ENCODE measurements at regions not wholly inside any gene's neighbourhood (a gene's known extent, or its start where the extent isn't known, plus 50 kb on each side); places are given as distances from the start of the nearest gene placed in this dataset.

- Histone ChIP-seq H3K27me3 (no peaks in the 10 kb centered on the region), H3K4me3 (no peak overlapping the region), H3K27ac (no peak overlapping the region), H3K9me3 (no peaks in the 10 kb centered on the region), H3K4me1 (no peaks in the 10 kb centered on the region), H3K36me3 (no peaks in the 10 kb centered on the region)
- TF ChIP-seq, protein P1, sequence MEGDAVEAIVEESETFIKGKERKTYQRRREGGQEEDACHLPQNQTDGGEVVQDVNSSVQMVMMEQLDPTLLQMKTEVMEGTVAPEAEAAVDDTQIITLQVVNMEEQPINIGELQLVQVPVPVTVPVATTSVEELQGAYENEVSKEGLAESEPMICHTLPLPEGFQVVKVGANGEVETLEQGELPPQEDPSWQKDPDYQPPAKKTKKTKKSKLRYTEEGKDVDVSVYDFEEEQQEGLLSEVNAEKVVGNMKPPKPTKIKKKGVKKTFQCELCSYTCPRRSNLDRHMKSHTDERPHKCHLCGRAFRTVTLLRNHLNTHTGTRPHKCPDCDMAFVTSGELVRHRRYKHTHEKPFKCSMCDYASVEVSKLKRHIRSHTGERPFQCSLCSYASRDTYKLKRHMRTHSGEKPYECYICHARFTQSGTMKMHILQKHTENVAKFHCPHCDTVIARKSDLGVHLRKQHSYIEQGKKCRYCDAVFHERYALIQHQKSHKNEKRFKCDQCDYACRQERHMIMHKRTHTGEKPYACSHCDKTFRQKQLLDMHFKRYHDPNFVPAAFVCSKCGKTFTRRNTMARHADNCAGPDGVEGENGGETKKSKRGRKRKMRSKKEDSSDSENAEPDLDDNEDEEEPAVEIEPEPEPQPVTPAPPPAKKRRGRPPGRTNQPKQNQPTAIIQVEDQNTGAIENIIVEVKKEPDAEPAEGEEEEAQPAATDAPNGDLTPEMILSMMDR (IDR thresholded peaks at IDR 0.05), result no peak
- DNase-seq (ENCODE audit: low spot score in 2 of 2), result no peak
- intact Hi-C loops (cut with DNase I), result no loop called here
These were observed 567.0 kb downstream of the AJAP1 start for GRCh38 chr1:5221451-5221850.

DNA sequence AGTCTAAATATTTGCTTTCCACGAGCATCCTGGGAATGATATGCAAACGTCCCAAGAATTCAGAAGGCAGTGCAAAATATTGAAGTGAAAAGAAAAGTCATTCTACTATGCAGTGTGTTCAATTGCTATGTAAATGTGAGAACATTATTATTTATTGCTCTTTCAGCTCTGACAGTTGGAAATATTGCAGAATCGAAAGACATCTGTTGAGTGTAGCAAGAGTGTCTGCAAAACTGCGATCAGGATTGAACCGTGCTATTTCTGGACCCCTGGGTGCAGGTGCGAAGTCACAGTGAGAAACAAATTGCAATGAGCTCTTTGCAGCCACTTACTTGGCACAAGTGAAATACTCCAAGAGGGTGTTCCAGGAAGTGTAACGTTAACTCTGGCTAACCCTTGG, 566.4 kb downstream of the AJAP1 start:
- Histone ChIP-seq H3K27ac (no peak overlapping the region), H3K4me3 (no peak overlapping the region), H3K36me3 (no peaks in the 10 kb centered on the region), H3K27me3 (no peaks in the 10 kb centered on the region), H3K4me1 (no peaks in the 10 kb centered on the region), H3K9me3 (no peaks in the 10 kb centered on the region)
- intact Hi-C loops (cut with DNase I), result no loop called here
- no peak for DNase-seq (ENCODE audit: low spot score in 2 of 2)
- TF ChIP-seq, protein P1 (IDR thresholded peaks at IDR 0.05), result no peak

DNA sequence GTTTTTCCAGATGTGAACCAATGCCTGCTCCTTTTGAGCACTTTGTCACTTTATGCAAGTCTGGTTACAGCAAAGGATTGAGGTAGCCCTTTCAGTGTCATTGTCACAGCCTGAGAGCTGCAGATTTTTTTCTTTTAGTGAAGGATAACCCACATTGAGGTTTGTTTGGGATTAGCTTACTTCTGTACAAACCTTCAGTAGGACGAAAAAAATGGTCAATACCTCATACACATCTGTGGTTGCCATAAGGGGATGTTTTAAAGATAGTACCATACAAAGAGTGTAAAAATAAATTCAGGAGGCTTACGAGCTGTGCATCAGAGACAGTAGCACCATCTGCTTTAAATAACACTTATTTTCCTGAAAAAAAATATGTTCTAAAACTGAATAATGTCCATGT, 566.0 kb downstream of the AJAP1 start:
- Histone ChIP-seq H3K4me1 (no peaks in the 10 kb centered on the region), H3K27me3 (no peaks in the 10 kb centered on the region), H3K36me3 (no peaks in the 10 kb centered on the region), H3K9me3 (no peaks in the 10 kb centered on the region), H3K27ac (no peak overlapping the region), H3K4me3 (no peak overlapping the region)
- no peak for DNase-seq (ENCODE audit: low spot score in 2 of 2)
- intact Hi-C loops (cut with DNase I), result no loop called here
- TF ChIP-seq, protein P1 (IDR thresholded peaks at IDR 0.05), result no peak

DNA sequence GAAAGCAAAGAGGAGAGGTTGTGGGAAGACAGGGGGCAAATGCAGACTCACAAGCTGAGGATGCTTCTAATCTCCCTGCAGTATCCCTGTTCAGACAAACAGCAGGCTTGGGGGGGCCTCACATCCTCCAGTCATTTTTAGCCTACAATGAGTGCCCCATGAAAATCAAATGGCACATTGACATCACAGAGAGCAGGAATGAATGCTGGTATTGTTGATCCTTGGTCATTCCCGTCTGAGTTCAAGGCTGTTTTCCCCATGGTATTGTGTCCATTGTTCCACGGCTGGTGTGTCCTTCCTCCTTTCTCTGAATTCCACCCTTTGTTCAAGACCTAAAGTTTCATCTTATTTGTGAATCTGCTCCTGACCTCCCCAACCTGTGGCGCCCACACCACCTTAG, 545.6 kb downstream of the AJAP1 start:
- no peaks in the 10 kb centered on the region for H3K27me3 ChIP-seq
- TF ChIP-seq, protein P1 (IDR thresholded peaks at IDR 0.05), result no peak
- no peaks in the 10 kb centered on the region for H3K4me1 ChIP-seq
- intact Hi-C loops (cut with DNase I), result no loop called here
- no peaks in the 10 kb centered on the region for H3K9me3 ChIP-seq
- no peak overlapping the region for H3K4me3 ChIP-seq
- no peaks in the 10 kb centered on the region for H3K36me3 ChIP-seq
- no peak for DNase-seq (ENCODE audit: low spot score in 2 of 2)
- no peak overlapping the region for H3K27ac ChIP-seq

DNA sequence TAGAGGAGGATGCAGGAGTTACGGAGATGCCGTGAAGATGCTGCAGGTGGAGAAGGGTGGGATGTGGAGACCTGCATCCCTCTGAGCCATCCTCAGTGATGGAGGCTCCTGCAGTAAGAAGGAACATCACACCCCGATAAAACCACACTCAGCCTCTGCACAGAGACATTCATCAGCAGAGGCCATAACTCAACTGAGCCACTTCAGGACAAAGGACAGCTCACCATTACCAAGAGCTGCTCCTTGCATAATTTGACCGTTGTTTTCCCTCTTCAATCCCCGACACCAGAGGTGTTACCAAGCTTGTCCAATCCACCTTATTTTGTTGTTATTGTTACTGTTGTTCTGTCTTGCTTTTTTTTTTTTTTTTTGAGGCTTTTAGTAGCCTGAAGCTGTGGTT, 543.9 kb downstream of the AJAP1 start:
- no peak for DNase-seq (ENCODE audit: low spot score in 2 of 2)
- TF ChIP-seq, protein P1 (IDR thresholded peaks at IDR 0.05), result no peak
- intact Hi-C loops (cut with DNase I), result no loop called here
- Histone ChIP-seq H3K4me1 (no peaks in the 10 kb centered on the region), H3K27me3 (no peaks in the 10 kb centered on the region), H3K36me3 (no peaks in the 10 kb centered on the region), H3K4me3 (no peak overlapping the region), H3K9me3 (no peaks in the 10 kb centered on the region), H3K27ac (no peak overlapping the region)

DNA sequence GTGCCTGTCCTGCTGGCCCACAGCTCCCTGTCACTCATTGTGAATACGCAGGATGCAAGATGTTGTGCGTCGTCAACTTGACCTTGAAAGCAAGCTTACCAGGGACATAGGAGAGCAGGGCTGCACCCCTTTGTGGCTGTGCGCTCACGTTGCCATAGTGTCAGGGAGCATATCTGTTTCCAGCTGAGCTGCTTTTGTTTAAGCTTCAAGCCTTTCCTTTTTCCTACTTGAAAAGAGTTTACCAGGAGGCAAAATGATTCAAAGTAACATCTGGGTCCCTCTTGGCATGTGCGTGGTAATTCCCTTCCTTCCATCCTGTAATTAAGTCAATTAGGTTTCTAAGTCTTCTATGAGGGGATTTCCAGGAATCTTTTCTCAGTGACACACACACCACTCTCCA, 537.1 kb downstream of the AJAP1 start:
- no peak overlapping the region for H3K4me3 ChIP-seq
- no peaks in the 10 kb centered on the region for H3K36me3 ChIP-seq
- intact Hi-C loops (cut with DNase I), result no loop called here
- no peak overlapping the region for H3K27ac ChIP-seq
- TF ChIP-seq, protein P1 (IDR thresholded peaks at IDR 0.05), result no peak
- no peaks in the 10 kb centered on the region for H3K9me3 ChIP-seq
- DNase-seq (ENCODE audit: low spot score in 2 of 2), result no peak
- H3K4me1 ChIP-seq, result no peaks in the 10 kb centered on the region
- no peaks in the 10 kb centered on the region for H3K27me3 ChIP-seq
